ENCODE measurements at regions not wholly inside any gene's neighbourhood (a gene's known extent, or its start where the extent isn't known, plus 50 kb on each side); places are given as distances from the start of the nearest gene placed in this dataset.

DNA sequence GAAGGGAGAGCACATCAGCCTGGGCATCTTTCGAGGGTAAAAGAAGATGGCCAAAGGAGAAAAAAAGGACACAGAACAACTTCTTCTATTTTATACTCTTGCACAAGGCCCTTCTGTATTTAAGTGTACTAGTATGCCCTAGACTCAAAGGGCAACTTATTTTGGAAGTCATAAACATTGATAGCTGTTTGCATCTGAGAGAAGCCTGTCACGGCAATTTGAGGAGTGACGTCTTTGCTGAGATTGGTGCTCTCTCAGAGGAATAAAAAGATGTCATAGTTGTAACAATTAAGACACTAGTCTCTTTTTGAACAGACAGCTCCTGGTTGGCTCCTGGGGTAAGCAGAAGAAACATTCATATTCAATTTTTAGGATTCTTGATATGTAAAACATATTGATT is 260.4 kb upstream of the TTC14 start:
- ChIA-PET POLR2A (ENCODE audit: low non-redundant PET) (no interaction called here), CTCF (no interaction called here)
- TF ChIP-seq, protein P1, sequence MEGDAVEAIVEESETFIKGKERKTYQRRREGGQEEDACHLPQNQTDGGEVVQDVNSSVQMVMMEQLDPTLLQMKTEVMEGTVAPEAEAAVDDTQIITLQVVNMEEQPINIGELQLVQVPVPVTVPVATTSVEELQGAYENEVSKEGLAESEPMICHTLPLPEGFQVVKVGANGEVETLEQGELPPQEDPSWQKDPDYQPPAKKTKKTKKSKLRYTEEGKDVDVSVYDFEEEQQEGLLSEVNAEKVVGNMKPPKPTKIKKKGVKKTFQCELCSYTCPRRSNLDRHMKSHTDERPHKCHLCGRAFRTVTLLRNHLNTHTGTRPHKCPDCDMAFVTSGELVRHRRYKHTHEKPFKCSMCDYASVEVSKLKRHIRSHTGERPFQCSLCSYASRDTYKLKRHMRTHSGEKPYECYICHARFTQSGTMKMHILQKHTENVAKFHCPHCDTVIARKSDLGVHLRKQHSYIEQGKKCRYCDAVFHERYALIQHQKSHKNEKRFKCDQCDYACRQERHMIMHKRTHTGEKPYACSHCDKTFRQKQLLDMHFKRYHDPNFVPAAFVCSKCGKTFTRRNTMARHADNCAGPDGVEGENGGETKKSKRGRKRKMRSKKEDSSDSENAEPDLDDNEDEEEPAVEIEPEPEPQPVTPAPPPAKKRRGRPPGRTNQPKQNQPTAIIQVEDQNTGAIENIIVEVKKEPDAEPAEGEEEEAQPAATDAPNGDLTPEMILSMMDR (conservative IDR thresholded peaks at IDR 0.05; ENCODE audit: low read depth) = no peak
- no peak for DNase-seq (ENCODE audit: low spot score)
- no peak overlapping the region for H3K27ac ChIP-seq

DNA sequence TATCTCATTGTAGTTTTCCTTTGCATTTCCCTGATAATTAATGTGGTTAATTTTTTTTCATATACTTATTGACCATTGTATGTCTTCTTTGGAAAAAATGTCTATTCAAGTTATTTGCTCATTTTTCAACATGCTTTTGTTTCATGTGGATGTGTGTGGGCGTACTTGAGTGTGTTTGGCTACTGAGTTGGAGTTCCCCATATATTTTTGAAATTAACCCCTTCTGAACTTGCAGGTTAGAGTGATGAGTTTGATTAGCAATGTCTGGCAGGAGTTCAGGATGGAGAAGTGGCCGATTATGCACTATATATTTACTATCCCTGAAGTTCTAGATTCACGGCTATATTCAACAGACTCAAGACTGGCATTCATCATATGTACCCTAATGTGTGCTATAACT is 250.4 kb upstream of the TTC14 start:
- TF ChIP-seq, protein P1 (conservative IDR thresholded peaks at IDR 0.05; ENCODE audit: low read depth) = no peak
- CTCF ChIA-PET = no interaction called here
- no peak overlapping the region for H3K27ac ChIP-seq
- DNase-seq (ENCODE audit: low spot score) = no peak
- POLR2A ChIA-PET (ENCODE audit: low non-redundant PET) = no interaction called here

DNA sequence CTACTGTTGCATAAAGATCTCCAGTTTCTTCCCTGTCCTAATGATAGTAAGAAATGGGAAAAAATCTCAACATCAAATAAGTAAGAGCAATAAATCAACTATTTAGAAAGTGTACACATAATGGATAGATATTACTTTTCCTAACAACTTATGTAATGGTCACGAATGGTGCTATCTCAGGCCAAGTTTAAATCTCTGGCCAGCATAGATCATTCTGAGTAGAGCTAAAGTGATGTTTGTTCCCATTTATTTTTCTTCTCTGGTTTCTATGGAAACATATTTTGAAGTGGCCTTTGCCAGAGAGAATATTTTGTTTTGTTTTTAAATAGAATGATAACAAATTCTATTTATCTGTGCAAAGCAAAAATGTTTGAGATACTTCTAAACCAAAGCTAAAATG is 249.7 kb upstream of the TTC14 start:
- TF ChIP-seq, protein P1 (conservative IDR thresholded peaks at IDR 0.05; ENCODE audit: low read depth) = no peak
- ChIA-PET CTCF (interaction anchor here (0.7 kb wide), 1 partner anchor 400 kb away, joined by 3 read pairs; no protein-coding TSS in a partner anchor), POLR2A (ENCODE audit: low non-redundant PET) (no interaction called here)
- no peak for DNase-seq (ENCODE audit: low spot score)
- H3K27ac ChIP-seq = no peak overlapping the region

DNA sequence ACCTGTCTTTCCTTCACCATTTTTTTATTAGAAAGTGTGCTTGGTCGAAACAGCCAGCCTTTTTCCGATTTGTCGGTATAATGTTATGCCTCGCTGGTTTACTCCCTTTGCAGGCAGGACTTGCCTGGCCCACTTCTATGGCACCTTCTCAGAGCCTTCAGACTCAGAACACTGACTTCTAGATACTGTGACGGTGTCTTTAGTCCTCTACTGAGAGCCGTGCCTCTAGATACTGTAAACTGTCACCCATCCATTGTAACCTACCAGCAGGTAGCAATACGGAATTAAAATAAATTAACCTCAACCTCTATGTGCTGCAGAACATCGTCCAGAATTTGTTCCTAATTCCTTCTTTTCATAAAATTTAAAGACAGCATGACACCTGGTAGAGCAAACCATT is 247.7 kb upstream of the TTC14 start:
- POLR2A ChIA-PET (ENCODE audit: low non-redundant PET) = no interaction called here
- no peak for DNase-seq (ENCODE audit: low spot score)

DNA sequence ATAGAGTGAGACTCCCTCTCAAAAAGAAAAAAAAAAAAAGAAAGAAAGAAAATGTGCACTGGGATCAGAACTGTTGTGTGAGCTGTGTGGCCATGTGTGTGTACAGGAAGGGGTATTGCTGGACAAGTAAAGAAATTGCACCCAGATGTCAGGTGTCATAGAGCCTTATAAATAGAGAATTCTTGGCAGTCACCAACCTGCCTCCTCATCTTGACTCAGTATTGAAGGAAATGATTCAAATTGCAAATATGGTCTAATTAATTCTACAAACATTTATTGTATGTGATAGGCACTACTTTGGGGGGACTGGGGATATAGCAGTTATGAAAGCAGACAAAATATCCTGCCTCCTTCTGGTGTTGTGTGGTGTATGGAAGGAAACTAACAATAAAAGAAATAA is 243.8 kb upstream of the TTC14 start:
- ChIA-PET POLR2A (ENCODE audit: low non-redundant PET) (no interaction called here), CTCF (interaction anchor here (0.6 kb wide), 1 partner anchor 727 kb away, joined by 3 read pairs; no protein-coding TSS in a partner anchor)
- no peak for DNase-seq (ENCODE audit: low spot score)
- H3K27ac ChIP-seq = no peak overlapping the region
- TF ChIP-seq, protein P1 (conservative IDR thresholded peaks at IDR 0.05; ENCODE audit: low read depth) = no peak

More for the DNA sequence above, 247.7 kb upstream of the TTC14 start:
- TF ChIP-seq, protein P1 (conservative IDR thresholded peaks at IDR 0.05; ENCODE audit: low read depth) = no peak
- CTCF ChIA-PET = no interaction called here
- no peak overlapping the region for H3K27ac ChIP-seq

DNA sequence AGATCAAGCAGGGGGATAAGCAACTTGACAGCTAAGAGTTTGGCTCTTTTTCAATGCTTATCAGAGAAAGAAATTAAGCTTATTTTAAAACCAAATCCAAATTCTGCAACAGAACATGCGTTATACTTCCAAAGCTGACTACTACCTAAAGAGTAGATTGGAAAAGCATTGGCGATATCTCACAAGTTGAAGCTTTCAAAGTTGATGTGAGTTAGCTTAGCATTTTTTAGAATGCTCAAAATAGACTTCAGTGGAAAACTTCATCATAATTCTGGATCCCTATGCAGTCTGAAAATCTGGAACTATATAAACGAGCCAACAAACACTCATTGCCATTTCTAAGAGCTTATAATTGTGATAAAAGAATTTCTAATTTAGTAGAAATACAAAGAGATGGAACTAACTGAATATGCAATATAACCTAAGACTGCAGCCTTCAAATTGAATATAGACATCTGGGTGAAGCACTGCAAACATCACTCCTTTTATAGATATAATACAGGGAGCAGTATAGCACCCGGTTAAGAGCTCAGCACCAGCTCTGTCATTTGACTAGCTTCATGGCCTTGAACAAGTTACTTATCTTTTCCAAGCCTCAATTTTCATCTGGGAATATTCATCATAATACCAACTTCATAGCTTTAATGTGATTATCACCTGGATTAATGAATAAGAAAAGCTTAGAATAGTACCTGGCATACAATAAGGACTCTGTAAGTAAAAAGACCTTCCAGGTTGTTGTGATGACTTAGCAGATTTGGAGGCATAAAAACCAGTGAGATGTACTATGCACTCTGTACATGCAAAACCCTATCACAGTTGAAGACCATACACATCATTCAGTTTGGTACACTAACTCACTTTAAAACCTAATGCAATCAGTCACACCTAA is 242.7 kb upstream of the TTC14 start:
- TF ChIP-seq, protein P1 (conservative IDR thresholded peaks at IDR 0.05; ENCODE audit: low read depth) = no peak
- CTCF ChIA-PET = no interaction called here
- no peak overlapping the region for H3K27ac ChIP-seq
- POLR2A ChIA-PET (ENCODE audit: low non-redundant PET) = no interaction called here
- DNase-seq (ENCODE audit: low spot score) = no peak
